Loucy (cell line): ENCODE measurements at regions not wholly inside any gene's neighbourhood (a gene's known extent, or its start where the extent isn't known, plus 50 kb on each side); places are given as distances from the start of the nearest gene placed in this dataset.

ENCODE experiments used
- CTCF ChIP-seq: fragments of 200-600 bp; sonication (generic); conservative IDR thresholded peaks from 2 replicates; pipeline ENCODE4 v1.5.1; 2014; ENCODE audit warnings: mild to moderate bottlenecking, antibody characterized with exemption, low read length
- EZH2phosphoT487 ChIP-seq: fragments of 200-600 bp; IDR thresholded peaks from 2 replicates; pipeline ENCODE4 v1.6.1; 2018; ENCODE audit warnings: antibody characterized with exemption, mild to moderate bottlenecking, moderate library complexity, borderline replicate concordance

- TF ChIP-seq CTCF (no peak), EZH2phosphoT487 (no peak)
Measured at GRCh38 chr12:24099576-24099975, 150.1 kb upstream of the SOX5 start.
